ENCODE measurements at regions not wholly inside any gene's neighbourhood (a gene's known extent, or its start where the extent isn't known, plus 50 kb on each side); places are given as distances from the start of the nearest gene placed in this dataset.

- Mint-ChIP-seq H3K27ac (no peak overlapping the region), H3K27me3 (peaks cover 7% of the 10 kb centered on the region), H3K36me3 (no peaks in the 10 kb centered on the region)
Observed at GRCh38 chr2:237181844-237182243, 96.2 kb downstream of the COPS8 start.

GRCh38 chr2:237182422-237183123, 96.9 kb downstream of the COPS8 start:
- Mint-ChIP-seq H3K27ac (no peak overlapping the region), H3K27me3 (peaks cover 7% of the 10 kb centered on the region), H3K9me3 (no peaks in the 10 kb centered on the region), H3K36me3 (no peaks in the 10 kb centered on the region), H3K4me3 (no peak overlapping the region), H3K4me1 (no peaks in the 10 kb centered on the region)

More at GRCh38 chr2:237181844-237182243, 96.2 kb downstream of the COPS8 start:
- no peak overlapping the region for H3K4me3 Mint-ChIP-seq
- no peaks in the 10 kb centered on the region for H3K9me3 Mint-ChIP-seq
- no peaks in the 10 kb centered on the region for H3K4me1 Mint-ChIP-seq

- no peaks in the 10 kb centered on the region for H3K9me3 Mint-ChIP-seq
- H3K36me3 Mint-ChIP-seq, result no peaks in the 10 kb centered on the region
- H3K4me3 Mint-ChIP-seq, result no peak overlapping the region
- no peaks in the 10 kb centered on the region for H3K4me1 Mint-ChIP-seq
- peaks cover 4% of the 10 kb centered on the region for H3K27me3 Mint-ChIP-seq
- H3K27ac Mint-ChIP-seq, result no peak overlapping the region
Observed at GRCh38 chr2:237184192-237184918, 98.7 kb downstream of the COPS8 start.

GRCh38 chr2:237184919-237185552, 99.3 kb downstream of the COPS8 start:
- H3K27me3 Mint-ChIP-seq, result peaks cover 4% of the 10 kb centered on the region
- no peaks in the 10 kb centered on the region for H3K4me1 Mint-ChIP-seq
- no peaks in the 10 kb centered on the region for H3K36me3 Mint-ChIP-seq
- no peaks in the 10 kb centered on the region for H3K9me3 Mint-ChIP-seq
- H3K27ac Mint-ChIP-seq, result no peak overlapping the region
- H3K4me3 Mint-ChIP-seq, result no peak overlapping the region

- no peaks in the 10 kb centered on the region for H3K36me3 Mint-ChIP-seq
- no peaks in the 10 kb centered on the region for H3K9me3 Mint-ChIP-seq
- H3K4me1 Mint-ChIP-seq, result no peaks in the 10 kb centered on the region
- H3K27ac Mint-ChIP-seq, result no peak overlapping the region
- H3K27me3 Mint-ChIP-seq, result peaks cover 4% of the 10 kb centered on the region
- H3K4me3 Mint-ChIP-seq, result no peak overlapping the region
Observed at GRCh38 chr2:237185553-237185925, 99.8 kb downstream of the COPS8 start.

- no peak overlapping the region for H3K27ac Mint-ChIP-seq
- no peaks in the 10 kb centered on the region for H3K4me1 Mint-ChIP-seq
- H3K36me3 Mint-ChIP-seq, result peaks cover 2% of the 10 kb centered on the region
- no peak overlapping the region for H3K4me3 Mint-ChIP-seq
- peaks cover 4% of the 10 kb centered on the region for H3K27me3 Mint-ChIP-seq
- no peaks in the 10 kb centered on the region for H3K9me3 Mint-ChIP-seq
Observed at GRCh38 chr2:237189799-237190198, 104.1 kb downstream of the COPS8 start.

GRCh38 chr2:237190966-237191713, 105.5 kb downstream of the COPS8 start:
- Mint-ChIP-seq H3K36me3 (peaks cover 2% of the 10 kb centered on the region), H3K4me3 (no peak overlapping the region), H3K27ac (no peak overlapping the region), H3K4me1 (no peaks in the 10 kb centered on the region), H3K27me3 (peaks cover 4% of the 10 kb centered on the region), H3K9me3 (no peaks in the 10 kb centered on the region)

GRCh38 chr2:237191714-237192081, 106.0 kb downstream of the COPS8 start:
- Mint-ChIP-seq H3K4me1 (no peaks in the 10 kb centered on the region), H3K9me3 (no peaks in the 10 kb centered on the region), H3K27me3 (peaks cover 4% of the 10 kb centered on the region), H3K36me3 (peaks cover 2% of the 10 kb centered on the region), H3K4me3 (no peak overlapping the region), H3K27ac (no peak overlapping the region)

GRCh38 chr2:237192881-237193280, 107.2 kb downstream of the COPS8 start:
- Mint-ChIP-seq H3K27ac (no peak overlapping the region), H3K9me3 (no peaks in the 10 kb centered on the region), H3K4me1 (no peaks in the 10 kb centered on the region), H3K4me3 (no peak overlapping the region), H3K27me3 (peaks cover 4% of the 10 kb centered on the region), H3K36me3 (peaks cover 2% of the 10 kb centered on the region)

GRCh38 chr2:237193436-237193835, 107.7 kb downstream of the COPS8 start:
- peak overlapping the region in 1 of 4 donors; percentile 17 for H3K4me3 Mint-ChIP-seq
- no peak overlapping the region for H3K27ac Mint-ChIP-seq
- H3K36me3 Mint-ChIP-seq, result peaks cover 2% of the 10 kb centered on the region
- H3K27me3 Mint-ChIP-seq, result peaks cover 4% of the 10 kb centered on the region
- no peaks in the 10 kb centered on the region for H3K9me3 Mint-ChIP-seq
- H3K4me1 Mint-ChIP-seq, result no peaks in the 10 kb centered on the region

GRCh38 chr2:237194081-237194480, 108.4 kb downstream of the COPS8 start:
- Mint-ChIP-seq H3K27ac (no peak overlapping the region), H3K36me3 (peaks cover 2% of the 10 kb centered on the region), H3K27me3 (peaks cover 4% of the 10 kb centered on the region), H3K4me1 (no peaks in the 10 kb centered on the region), H3K4me3 (no peak overlapping the region), H3K9me3 (no peaks in the 10 kb centered on the region)

- Mint-ChIP-seq H3K9me3 (peaks cover 0 to under 1% (median 0%) of the 10 kb centered on the region in 3 donors), H3K4me3 (no peak overlapping the region), H3K27ac (no peak overlapping the region), H3K4me1 (no peaks in the 10 kb centered on the region), H3K36me3 (peaks cover 2% of the 10 kb centered on the region), H3K27me3 (peaks cover 5% of the 10 kb centered on the region)
Observed at GRCh38 chr2:237194906-237195305, 109.2 kb downstream of the COPS8 start.

- H3K36me3 Mint-ChIP-seq, result peaks cover 2% of the 10 kb centered on the region
- no peak overlapping the region for H3K27ac Mint-ChIP-seq
- H3K9me3 Mint-ChIP-seq, result peaks cover 0 to 4% (median 0%) of the 10 kb centered on the region in 3 donors
- H3K4me1 Mint-ChIP-seq, result no peaks in the 10 kb centered on the region
- H3K4me3 Mint-ChIP-seq, result no peak overlapping the region
- H3K27me3 Mint-ChIP-seq, result peaks cover 5% of the 10 kb centered on the region
Observed at GRCh38 chr2:237195396-237196120, 109.9 kb downstream of the COPS8 start.

- Mint-ChIP-seq H3K27ac (no peak overlapping the region), H3K36me3 (no peaks in the 10 kb centered on the region), H3K27me3 (peaks cover 5% of the 10 kb centered on the region), H3K4me1 (no peaks in the 10 kb centered on the region), H3K9me3 (peaks cover 0 to 4% (median 0%) of the 10 kb centered on the region in 3 donors), H3K4me3 (no peak overlapping the region)
Observed at GRCh38 chr2:237196409-237196808, 110.7 kb downstream of the COPS8 start.
